Parathyroid adenoma (tissue), 2 donors: ENCODE measurements at regions not wholly inside any gene's neighbourhood (a gene's known extent, or its start where the extent isn't known, plus 50 kb on each side); places are given as distances from the start of the nearest gene placed in this dataset.

Experiments
- H2AFZ ChIP-seq: fragments of 300-600 bp; sonication (generic); one replicate; pipeline ENCODE4 v1.7.0; 2017; ENCODE audit warnings: antibody characterized with exemption, mild to moderate bottlenecking
- H3K27ac ChIP-seq: fragments of 300-600 bp; sonication (generic); one replicate; pipeline ENCODE4 v1.7.0; 2017
- H3K27me3 ChIP-seq: fragments of 300-600 bp; sonication (generic); one replicate; pipeline ENCODE4 v1.7.0; 2017; ENCODE audit warnings: low read length; ENCODE audit not compliant: control insufficient read depth, insufficient read depth
- H3K36me3 ChIP-seq: fragments of 300-600 bp; sonication (generic); one replicate; pipeline ENCODE4 v1.7.0; 2017; ENCODE audit warnings: low read length; ENCODE audit not compliant: control insufficient read depth, insufficient read depth
- H3K4me1 ChIP-seq: fragments of 300-600 bp; sonication (generic); one replicate; pipeline ENCODE4 v1.7.0; 2017; ENCODE audit warnings: control low read depth
- H3K4me2 ChIP-seq: fragments of 300-600 bp; sonication (generic); one replicate; pipeline ENCODE4 v1.7.0; 2017; ENCODE audit warnings: low read length
- H3K4me3 ChIP-seq: fragments of 300-600 bp; sonication (generic); one replicate; pipeline ENCODE4 v1.7.0; 2017; ENCODE audit warnings: low read depth, low read length
- H3K79me2 ChIP-seq: fragments of 300-600 bp; sonication (generic); one replicate; pipeline ENCODE4 v1.7.0; 2017; ENCODE audit warnings: control low read depth
- H3K9ac ChIP-seq: fragments of 300-600 bp; sonication (generic); one replicate; pipeline ENCODE4 v1.7.0; 2017; ENCODE audit warnings: mild to moderate bottlenecking
- H3K9me3 ChIP-seq: fragments of 300-600 bp; sonication (generic); one replicate; pipeline ENCODE4 v1.7.0; 2017; ENCODE audit warnings: low read length; ENCODE audit not compliant: control insufficient read depth
- TF ChIP-seq, protein P1 (sequence below): fragments of 300-600 bp; sonication (generic); IDR thresholded peaks from one replicate; pipeline ENCODE4 v1.7.0; 2017; ENCODE audit warnings: antibody characterized with exemption, mild to moderate bottlenecking
- donor health status: primary hyperparathyroidism.

GRCh38 chr7:142327628-142328405 lies 70.0 kb upstream of the PRSS58 start:
- peak overlapping the region; percentile 36 for H3K27ac ChIP-seq
- no peaks in the 10 kb centered on the region for H3K27me3 ChIP-seq
- H3K4me2 ChIP-seq = no peak overlapping the region
- H3K9ac ChIP-seq = no peak overlapping the region
- no peaks in the 10 kb centered on the region for H3K79me2 ChIP-seq
- no peak overlapping the region for H3K4me3 ChIP-seq
- no peaks in the 10 kb centered on the region for H3K36me3 ChIP-seq
- H3K9me3 ChIP-seq = no peaks in the 10 kb centered on the region
- TF ChIP-seq, protein P1, sequence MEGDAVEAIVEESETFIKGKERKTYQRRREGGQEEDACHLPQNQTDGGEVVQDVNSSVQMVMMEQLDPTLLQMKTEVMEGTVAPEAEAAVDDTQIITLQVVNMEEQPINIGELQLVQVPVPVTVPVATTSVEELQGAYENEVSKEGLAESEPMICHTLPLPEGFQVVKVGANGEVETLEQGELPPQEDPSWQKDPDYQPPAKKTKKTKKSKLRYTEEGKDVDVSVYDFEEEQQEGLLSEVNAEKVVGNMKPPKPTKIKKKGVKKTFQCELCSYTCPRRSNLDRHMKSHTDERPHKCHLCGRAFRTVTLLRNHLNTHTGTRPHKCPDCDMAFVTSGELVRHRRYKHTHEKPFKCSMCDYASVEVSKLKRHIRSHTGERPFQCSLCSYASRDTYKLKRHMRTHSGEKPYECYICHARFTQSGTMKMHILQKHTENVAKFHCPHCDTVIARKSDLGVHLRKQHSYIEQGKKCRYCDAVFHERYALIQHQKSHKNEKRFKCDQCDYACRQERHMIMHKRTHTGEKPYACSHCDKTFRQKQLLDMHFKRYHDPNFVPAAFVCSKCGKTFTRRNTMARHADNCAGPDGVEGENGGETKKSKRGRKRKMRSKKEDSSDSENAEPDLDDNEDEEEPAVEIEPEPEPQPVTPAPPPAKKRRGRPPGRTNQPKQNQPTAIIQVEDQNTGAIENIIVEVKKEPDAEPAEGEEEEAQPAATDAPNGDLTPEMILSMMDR = no peak
- H2AFZ ChIP-seq = peak overlapping the region; percentile 59
- peaks cover 38% of the 10 kb centered on the region for H3K4me1 ChIP-seq

DNA sequence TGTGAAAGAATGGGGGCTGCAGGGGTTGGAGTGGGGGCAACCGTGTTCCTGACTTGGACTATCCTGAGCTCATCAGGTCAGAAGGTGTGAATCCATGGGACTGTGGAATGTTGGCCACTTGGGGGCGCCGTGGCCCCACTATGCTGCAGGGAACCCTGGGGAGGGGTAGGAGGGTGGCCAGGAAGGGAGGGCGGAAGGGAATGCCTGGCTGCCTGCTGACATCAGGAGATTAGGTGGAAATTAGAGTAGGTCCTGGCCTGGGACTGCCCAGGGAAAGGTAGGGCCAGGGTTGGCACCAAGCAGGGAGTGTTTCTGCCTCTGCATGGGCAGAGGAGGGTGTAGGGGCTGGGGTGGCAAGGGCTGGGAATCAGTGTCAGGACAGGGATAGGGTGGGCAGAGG lies 65.8 kb upstream of the PRSS58 start:
- no peak overlapping the region for H3K4me2 ChIP-seq
- H3K79me2 ChIP-seq = no peaks in the 10 kb centered on the region
- no peaks in the 10 kb centered on the region for H3K27me3 ChIP-seq
- H3K36me3 ChIP-seq = no peaks in the 10 kb centered on the region
- no peak overlapping the region for H3K9ac ChIP-seq
- H3K27ac ChIP-seq = peak overlapping the region; percentile 96
- TF ChIP-seq, protein P1 = peak; percentile 86
- no peak overlapping the region for H3K4me3 ChIP-seq
- peaks cover 74% of the 10 kb centered on the region for H3K4me1 ChIP-seq
- peak overlapping the region; percentile 62 for H2AFZ ChIP-seq
- H3K9me3 ChIP-seq = no peaks in the 10 kb centered on the region

DNA sequence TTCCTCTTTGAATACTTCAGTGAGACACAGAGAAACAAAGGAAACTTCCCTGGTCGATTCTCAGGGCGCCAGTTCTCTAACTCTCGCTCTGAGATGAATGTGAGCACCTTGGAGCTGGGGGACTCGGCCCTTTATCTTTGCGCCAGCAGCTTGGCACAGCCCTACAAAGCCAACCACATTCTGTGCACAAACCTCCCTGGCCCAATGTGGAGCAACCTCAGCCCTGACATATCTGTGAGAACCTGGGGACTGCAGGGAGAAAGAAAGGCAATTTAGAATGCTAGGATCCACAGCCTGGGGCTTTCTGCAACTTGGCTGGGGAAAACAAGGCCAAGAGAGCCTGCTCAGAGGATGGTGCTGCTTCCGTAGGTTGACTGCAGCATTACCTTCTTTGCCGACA lies 63.5 kb upstream of the PRSS58 start:
- Histone ChIP-seq H3K27me3 (no peaks in the 10 kb centered on the region), H3K36me3 (no peaks in the 10 kb centered on the region), H3K9ac (no peak overlapping the region), H2AFZ (peak overlapping the region; percentile 50), H3K27ac (peak overlapping the region; percentile 62), H3K4me2 (no peak overlapping the region), H3K9me3 (no peaks in the 10 kb centered on the region), H3K4me3 (no peak overlapping the region), H3K79me2 (no peaks in the 10 kb centered on the region), H3K4me1 (peaks cover 68% of the 10 kb centered on the region)
- TF ChIP-seq, protein P1 = no peak

- TF ChIP-seq, protein P1 = no peak
- Histone ChIP-seq H3K4me3 (no peak overlapping the region), H2AFZ (peak overlapping the region; percentile 50), H3K4me2 (no peak overlapping the region), H3K9me3 (no peaks in the 10 kb centered on the region), H3K27me3 (no peaks in the 10 kb centered on the region), H3K36me3 (no peaks in the 10 kb centered on the region), H3K4me1 (peaks cover 68% of the 10 kb centered on the region), H3K27ac (peak overlapping the region; percentile 62), H3K9ac (no peak overlapping the region), H3K79me2 (no peaks in the 10 kb centered on the region)
Measured at GRCh38 chr7:142320883-142321282, 63.0 kb upstream of the PRSS58 start.

- H3K9ac ChIP-seq = no peak overlapping the region
- no peaks in the 10 kb centered on the region for H3K27me3 ChIP-seq
- peak overlapping the region; percentile 50 for H2AFZ ChIP-seq
- H3K4me1 ChIP-seq = peaks cover 67% of the 10 kb centered on the region
- H3K36me3 ChIP-seq = no peaks in the 10 kb centered on the region
- H3K4me2 ChIP-seq = no peak overlapping the region
- H3K27ac ChIP-seq = peak overlapping the region; percentile 62
- H3K4me3 ChIP-seq = no peak overlapping the region
- no peaks in the 10 kb centered on the region for H3K9me3 ChIP-seq
- H3K79me2 ChIP-seq = no peaks in the 10 kb centered on the region
- TF ChIP-seq, protein P1 = peak; percentile 68
Measured at GRCh38 chr7:142319970-142320369, 62.1 kb upstream of the PRSS58 start.
